Endodermal cell (in vitro differentiated cells): ENCODE measurements at regions not wholly inside any gene's neighbourhood (a gene's known extent, or its start where the extent isn't known, plus 50 kb on each side); places are given as distances from the start of the nearest gene placed in this dataset.

Experiments used
- DNase-seq: peaks from one replicate; pipeline ENCODE4 v3.0.0-alpha.2; 2017
- H3K27ac ChIP-seq: 2 replicates; pipeline ENCODE4 v1.5.1; 2013; ENCODE audit warnings: mild to moderate bottlenecking, low read depth, low read length, moderate library complexity
- H3K27me3 ChIP-seq: 2 replicates; pipeline ENCODE4 v1.6.1; 2013; ENCODE audit warnings: mild to moderate bottlenecking, low read length, moderate library complexity; ENCODE audit not compliant: insufficient read depth, control insufficient read depth, poor library complexity, severe bottlenecking
- H3K36me3 ChIP-seq: 2 replicates; pipeline ENCODE4 v1.7.0; 2013; ENCODE audit warnings: mild to moderate bottlenecking, low read length, moderate library complexity; ENCODE audit not compliant: control insufficient read depth, insufficient read depth
- H3K4me1 ChIP-seq: one replicate; pipeline ENCODE4 v1.7.0; 2013; ENCODE audit warnings: low read length; ENCODE audit not compliant: control insufficient read depth, insufficient read depth
- H3K4me3 ChIP-seq: 2 replicates; pipeline ENCODE4 v1.5.1; 2013; ENCODE audit warnings: mild to moderate bottlenecking, low read length, moderate library complexity
- H3K9ac ChIP-seq: 2 replicates; pipeline ENCODE4 v1.6.1; 2013; ENCODE audit warnings: mild to moderate bottlenecking, low read length, moderate library complexity; ENCODE audit not compliant: poor library complexity, severe bottlenecking; ENCODE audit errors: extremely low read depth
- H3K9me3 ChIP-seq: 2 replicates; pipeline ENCODE4 v1.6.1; 2013; ENCODE audit warnings: mild to moderate bottlenecking, low read length, moderate library complexity; ENCODE audit not compliant: control insufficient read depth
- H3K27ac Mint-ChIP-seq: 2 replicates; pipeline ENCODE4 v1.8.0; 2020; ENCODE audit warnings: mixed read lengths
- H3K27me3 Mint-ChIP-seq: 2 replicates; pipeline ENCODE4 v1.8.0; 2021; ENCODE audit warnings: mild to moderate bottlenecking, mixed read lengths; ENCODE audit not compliant: insufficient read depth
- H3K36me3 Mint-ChIP-seq: 2 replicates; pipeline ENCODE4 v1.8.0; 2020; ENCODE audit warnings: low read depth, mixed read lengths
- H3K4me1 Mint-ChIP-seq: 2 replicates; pipeline ENCODE4 v1.8.0; 2020; ENCODE audit warnings: mixed read lengths
- H3K4me3 Mint-ChIP-seq: 2 replicates; pipeline ENCODE4 v1.8.0; 2020; ENCODE audit warnings: mild to moderate bottlenecking, moderate library complexity, mixed read lengths
- H3K9me3 Mint-ChIP-seq: 2 replicates; pipeline ENCODE4 v1.8.0; 2020; ENCODE audit warnings: mild to moderate bottlenecking, mixed read lengths
- CTCF ChIP-seq: fragments of 200-600 bp; sonication (generic); conservative IDR thresholded peaks from 2 replicates; pipeline ENCODE4 v1.5.0; 2021; ENCODE audit warnings: antibody characterized with exemption, mild to moderate bottlenecking
- WGBS, 2 experiments: methylation state at CpG; one replicate each; pipeline versions ENCODE4 v1.1.5 to v1.1.7; 2013; ENCODE audit warnings: missing lambda C conversion rate in 2 of 2, mixed read lengths in 1 of 2; ENCODE audit not compliant: insufficient coverage in 1 of 2, insufficient read length in 1 of 2; 5-methylcytosine and 5-hydroxymethylcytosine counted together

GRCh38 chr12:56851462-56851861 lies 82.7 kb downstream of the SDR9C7 start:
- H3K9me3 Mint-ChIP-seq: peaks cover 58% of the 10 kb centered on the region

GRCh38 chr12:56840922-56841321 lies 77.8 kb downstream of the HSD17B6 start:
- WGBS, 2 experiments: 80 to 88% methylated on average over 4 to 8 of the region's 8 CpGs
- no peaks in the 10 kb centered on the region for H3K4me1 ChIP-seq

More at GRCh38 chr12:56851462-56851861, 82.7 kb downstream of the SDR9C7 start:
- Mint-ChIP-seq H3K4me3 (no peak overlapping the region), H3K36me3 (no peaks in the 10 kb centered on the region), H3K27ac (no peak overlapping the region), H3K4me1 (no peaks in the 10 kb centered on the region), H3K27me3 (peaks cover 6% of the 10 kb centered on the region)
- no peak overlapping the region for H3K27ac ChIP-seq
- no peak for DNase-seq
- H3K9me3 ChIP-seq: peaks cover 27% of the 10 kb centered on the region
- no peak for TF ChIP-seq CTCF
- H3K9ac ChIP-seq: no peak overlapping the region
- no peaks in the 10 kb centered on the region for H3K27me3 ChIP-seq
- no peaks in the 10 kb centered on the region for H3K36me3 ChIP-seq
- no CpG with 5 or more reads among the region's 1 CpG for WGBS, 2 experiments
- no peaks in the 10 kb centered on the region for H3K4me1 ChIP-seq
- H3K4me3 ChIP-seq: no peak overlapping the region

DNA sequence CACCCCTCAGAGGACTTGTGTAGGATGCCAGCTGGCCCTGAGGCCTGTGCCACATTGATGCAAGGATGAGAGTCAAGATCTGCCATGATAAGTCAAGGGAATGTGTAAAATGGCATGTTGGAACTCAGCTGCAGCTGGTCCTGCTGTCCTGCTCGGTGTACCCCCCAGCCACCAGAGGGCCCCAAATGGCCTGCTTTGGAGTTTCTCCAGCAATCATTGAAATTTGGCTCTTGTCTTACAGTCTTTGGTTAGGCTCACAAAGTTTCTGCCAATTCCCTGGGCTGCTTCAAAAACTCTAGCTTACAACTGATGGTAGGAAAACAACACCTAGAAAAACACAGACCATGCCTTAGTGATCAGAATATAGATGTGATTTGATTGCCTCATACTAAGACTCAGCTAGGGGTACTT lies 76.8 kb downstream of the HSD17B6 start:
- H3K4me3 Mint-ChIP-seq: no peak overlapping the region
- H3K27ac ChIP-seq: no peak overlapping the region
- no peak overlapping the region for H3K9ac ChIP-seq
- peak; percentile 94 for DNase-seq
- 22 to 31% methylated on average over 1 of the region's 1 CpG for WGBS, 2 experiments
- no peaks in the 10 kb centered on the region for H3K9me3 Mint-ChIP-seq
- no peaks in the 10 kb centered on the region for H3K27me3 ChIP-seq
- H3K27ac Mint-ChIP-seq: no peak overlapping the region
- peak; percentile 87 for TF ChIP-seq CTCF
- peaks cover 8% of the 10 kb centered on the region for H3K27me3 Mint-ChIP-seq
- H3K4me1 ChIP-seq: no peaks in the 10 kb centered on the region
- no peaks in the 10 kb centered on the region for H3K9me3 ChIP-seq
- H3K4me1 Mint-ChIP-seq: no peaks in the 10 kb centered on the region
- no peak overlapping the region for H3K4me3 ChIP-seq
- no peaks in the 10 kb centered on the region for H3K36me3 Mint-ChIP-seq
- H3K36me3 ChIP-seq: no peaks in the 10 kb centered on the region

More at GRCh38 chr12:56840922-56841321, 77.8 kb downstream of the HSD17B6 start:
- Histone ChIP-seq H3K9me3 (no peaks in the 10 kb centered on the region), H3K9ac (no peak overlapping the region), H3K27me3 (no peaks in the 10 kb centered on the region), H3K4me3 (no peak overlapping the region), H3K36me3 (no peaks in the 10 kb centered on the region), H3K27ac (no peak overlapping the region)
- H3K4me3 Mint-ChIP-seq: no peak overlapping the region
- H3K27ac Mint-ChIP-seq: no peak overlapping the region
- H3K9me3 Mint-ChIP-seq: no peaks in the 10 kb centered on the region
- no peaks in the 10 kb centered on the region for H3K36me3 Mint-ChIP-seq
- H3K27me3 Mint-ChIP-seq: peaks cover 6% of the 10 kb centered on the region
- no peak for TF ChIP-seq CTCF
- DNase-seq: peak; percentile 73
- H3K4me1 Mint-ChIP-seq: no peaks in the 10 kb centered on the region
